ENCODE measurements at regions not wholly inside any gene's neighbourhood (a gene's known extent, or its start where the extent isn't known, plus 50 kb on each side); places are given as distances from the start of the nearest gene placed in this dataset.

GRCh38 chr6:132954222-132954621, 139.9 kb downstream of the RPS12 start (continued):
- TF ChIP-seq CTBP2 (IDR thresholded peaks at IDR 0.05; ENCODE audit: borderline replicate concordance, insufficient read depth, insufficient read length, low read length), result no peak
- TF ChIP-seq TAF1 (IDR thresholded peaks at IDR 0.05; ENCODE audit: low read depth, low read length), result no peak
- TF ChIP-seq TCF12 (IDR thresholded peaks at IDR 0.05; ENCODE audit: low read depth, low read length), result no peak
- TF ChIP-seq ZNF274 (IDR thresholded peaks at IDR 0.05; ENCODE audit: borderline replicate concordance, extremely low read depth, low read length), result no peak
- no peak for TF ChIP-seq SAP30 (IDR thresholded peaks at IDR 0.05; ENCODE audit: insufficient read depth, insufficient replicate concordance, low read length)

All from H1 (cell line).